HCT116 (cell line): ENCODE measurements at regions not wholly inside any gene's neighbourhood (a gene's known extent, or its start where the extent isn't known, plus 50 kb on each side); places are given as distances from the start of the nearest gene placed in this dataset.
"Not testable (repeated sequence)": the region's sequence is repeated elsewhere in the genome, so short reads cannot be mapped to it uniquely, and the experiment has no call there.

Experiments used
- ATAC-seq: fragments of 200-7000 bp; cut with Tn5 transposase; 2 replicates; pipeline ENCODE4 v1.9.1; 2020; ENCODE audit warnings: mild to moderate bottlenecking, moderate library complexity
- BruUV-seq: library from RNA; stranded (reverse); fragments of 400-500 nt; replicated peaks from 2 replicates; lab custom pipeline; 2021; lab: Mats Ljungman, UMichigan
- CTCF ChIA-PET: fragments of 300-600 bp; sonication (Branson Sonifier 250); formaldehyde crosslinking; loops from one replicate; lab custom pipeline; 2021; ENCODE audit warnings: antibody characterized with exemption; lab: Charles Lee
- POLR2A ChIA-PET: fragments of 300-600, 350-600 bp; sonication (Branson Sonifier 250); formaldehyde crosslinking; loops from one replicate; lab custom pipeline; 2021; ENCODE audit warnings: antibody characterized with exemption; lab: Charles Lee
- RAD21 ChIA-PET, 2 experiments: fragments of 300-600 bp; sonication (Branson Sonifier 250); formaldehyde crosslinking; loops; one replicate each; lab custom pipeline; 2023; ENCODE audit warnings: low total read pairs in 2 of 2; ENCODE audit not compliant: uncharacterized antibody in 2 of 2, unreplicated experiment in 2 of 2, low non-redundant PET in 1 of 2; lab: Charles Lee
- DNase-seq: peaks from one replicate; pipeline ENCODE4 v3.0.0-alpha.2; 2010; ENCODE audit warnings: low read depth, low spot score
- H2AFZ ChIP-seq: fragments of 200-600 bp; shearing (Covaris generic), sonication (generic); 2 replicates; pipeline ENCODE4 v1.6.1; 2017; ENCODE audit warnings: low read depth, mixed run types, mixed read lengths, antibody characterized with exemption, low read length; ENCODE audit not compliant: poor library complexity, severe bottlenecking
- H3K27ac ChIP-seq: 2 replicates; pipeline ENCODE4 v1.5.1; 2012; ENCODE audit warnings: low read depth, low read length
- H3K27me3 ChIP-seq: fragments of 200-600 bp; sonication (generic); 2 replicates; pipeline ENCODE4 v1.6.1; 2016; ENCODE audit warnings: mixed run types, low read length, mixed read lengths; ENCODE audit not compliant: insufficient read depth
- H3K36me3 ChIP-seq, 2 experiments: fragments of 200-500 bp in 1 of 2; fragments of 200-600 bp in 1 of 2; sonication (Bioruptor generic) in 1 of 2; sonication (generic) in 1 of 2; 2 replicates each; pipeline versions ENCODE4 v1.5.1 to v1.6.1; 2014 to 2016; ENCODE audit warnings: low read length in 2 of 2, inconsistent platforms in 1 of 2, mixed read lengths in 1 of 2, mixed run types in 1 of 2; ENCODE audit not compliant: insufficient read depth in 2 of 2, control insufficient read depth in 1 of 2
- H3K4me1 ChIP-seq, 2 experiments: fragments of 200-600 bp in 1 of 2; sonication (generic) in 1 of 2; 2 replicates each; pipeline versions ENCODE4 v1.5.1 to v1.6.1; 2012 to 2017; ENCODE audit warnings: low read length in 2 of 2, inconsistent platforms in 1 of 2, mild to moderate bottlenecking in 1 of 2, mixed read lengths in 1 of 2, mixed run types in 1 of 2, moderate library complexity in 1 of 2; ENCODE audit not compliant: insufficient read depth in 2 of 2, control insufficient read depth in 1 of 2
- H3K4me2 ChIP-seq: fragments of 200-600 bp; sonication (generic); 2 replicates; pipeline ENCODE4 v1.6.1; 2017; ENCODE audit warnings: mixed run types, low read length, mixed read lengths
- H3K4me3 ChIP-seq, 2 experiments: fragments of 200-600 bp in 1 of 2; sonication (generic) in 1 of 2; replicated peaks in 1 of 2; 2 replicates each; pipeline ENCODE4 v1.5.1; 2011 to 2016; ENCODE audit warnings: low read length in 2 of 2, control low read depth in 1 of 2, low read depth in 1 of 2, mild to moderate bottlenecking in 1 of 2, mixed read lengths in 1 of 2, mixed run types in 1 of 2
- H3K79me2 ChIP-seq: fragments of 200-600 bp; sonication (generic); 2 replicates; pipeline ENCODE4 v1.6.1; 2017; ENCODE audit warnings: mild to moderate bottlenecking, mixed run types, low read length, moderate library complexity, mixed read lengths; ENCODE audit not compliant: insufficient read depth
- H3K9ac ChIP-seq: fragments of 200-600 bp; sonication (generic); 2 replicates; pipeline ENCODE4 v1.6.1; 2016; ENCODE audit warnings: low read length, mixed read lengths
- H3K9me2 ChIP-seq: fragments of 200-600 bp; sonication (generic), shearing (Covaris generic); 2 replicates; pipeline ENCODE4 v1.6.1; 2017; ENCODE audit warnings: mixed run types, mild to moderate bottlenecking, moderate library complexity; ENCODE audit not compliant: insufficient read depth
- H3K9me3 ChIP-seq, 2 experiments: fragments of 200-500 bp in 1 of 2; fragments of 200-600 bp in 1 of 2; sonication (Bioruptor generic) in 1 of 2; sonication (generic) in 1 of 2; 2 replicates each; pipeline ENCODE4 v1.6.1; 2014 to 2017; ENCODE audit warnings: low read length in 2 of 2, mixed read lengths in 2 of 2, inconsistent platforms in 1 of 2, low read depth in 1 of 2, mild to moderate bottlenecking in 1 of 2, mixed run types in 1 of 2, moderate library complexity in 1 of 2; ENCODE audit not compliant: control insufficient read depth in 1 of 2, insufficient read depth in 1 of 2
- H4K20me1 ChIP-seq: fragments of 200-600 bp; sonication (generic), shearing (Covaris generic); 2 replicates; pipeline ENCODE4 v1.6.1; 2017; ENCODE audit warnings: mixed run types, mild to moderate bottlenecking, moderate library complexity; ENCODE audit not compliant: insufficient read depth
- EGR1 ChIP-seq: IDR thresholded peaks from 2 replicates; pipeline ENCODE4 v1.6.1; 2012; ENCODE audit warnings: low read depth
- EZH2 ChIP-seq: fragments of 200-600 bp; sonication (generic); IDR thresholded peaks from 2 replicates; pipeline ENCODE4 v1.6.1; 2017; ENCODE audit warnings: antibody characterized with exemption, mixed run types
- POLR2A ChIP-seq: IDR thresholded peaks from 2 replicates; pipeline ENCODE4 v1.7.0; 2011; ENCODE audit warnings: borderline replicate concordance; ENCODE audit not compliant: insufficient read depth, insufficient read length; ENCODE audit errors: extremely low read depth
- RAD21 ChIP-seq: IDR thresholded peaks from 2 replicates; pipeline ENCODE4 v1.6.1; 2012; ENCODE audit warnings: low read depth, mild to moderate bottlenecking
- TCF7L2 ChIP-seq: IDR thresholded peaks from 2 replicates; pipeline ENCODE4 v1.7.0; 2011; ENCODE audit warnings: borderline replicate concordance, inconsistent platforms; ENCODE audit not compliant: insufficient read depth, insufficient read length; ENCODE audit errors: extremely low read depth
- ZFX ChIP-seq: fragments of 450-650 bp; IDR thresholded peaks from 2 replicates; pipeline ENCODE4 v1.6.1; 2017
- ZNF274 ChIP-seq: fragments of 200-500 bp; sonication (Bioruptor generic); IDR thresholded peaks from 2 replicates; pipeline ENCODE4 v1.6.1; 2014; ENCODE audit warnings: mild to moderate bottlenecking, low read depth, low read length, inconsistent platforms
- intact Hi-C: fragments of 100-400 bp; cut with micrococcal nuclease; formaldehyde crosslinking; loops from 2 replicates; pipeline ENCODE4 v1.10.0; 2022
- TF ChIP-seq, protein P1 (sequence below), 3 experiments: fragments of 200-600 bp in 1 of 3; sonication (generic) in 1 of 3; IDR thresholded peaks in 2 of 3; conservative IDR thresholded peaks in 1 of 3; 2 replicates each; pipeline ENCODE4 v1.5.1; 2012 to 2017; ENCODE audit warnings: low read depth in 2 of 3, low read length in 2 of 3, antibody characterized with exemption in 1 of 3, borderline replicate concordance in 1 of 3, control low read depth in 1 of 3, mild to moderate bottlenecking in 1 of 3, mixed read lengths in 1 of 3, mixed run types in 1 of 3, moderate library complexity in 1 of 3; ENCODE audit not compliant: insufficient read depth in 1 of 3

DNA sequence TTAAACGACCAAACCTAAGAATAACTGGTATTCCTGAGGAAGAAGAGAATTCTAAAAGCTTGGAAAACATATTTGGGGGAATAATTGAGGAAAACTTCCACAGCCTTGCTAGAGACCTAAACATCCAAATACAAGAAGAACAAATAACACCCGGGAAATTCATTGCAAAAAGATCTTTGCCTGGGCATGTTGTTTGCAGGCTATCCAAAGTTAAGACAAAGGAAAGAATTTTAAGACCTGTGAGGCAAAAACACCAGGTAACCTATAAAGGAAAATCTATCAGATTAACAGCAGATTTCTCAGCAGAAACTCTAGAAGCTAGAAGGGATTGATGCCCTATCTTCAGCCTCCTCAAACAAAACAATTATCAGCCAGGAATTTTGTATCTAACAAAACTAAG is 82.2 kb upstream of the TRPC7 start:
- POLR2A ChIA-PET, BruUV-seq, intact Hi-C loops, H4K20me1 ChIP-seq, DNase-seq, H3K4me2 ChIP-seq, RAD21 ChIA-PET, H3K79me2 ChIP-seq, H3K27ac ChIP-seq, H3K27me3 ChIP-seq, H2AFZ ChIP-seq, ATAC-seq, H3K9me3 ChIP-seq, H3K9ac ChIP-seq, H3K36me3 ChIP-seq, H3K9me2 ChIP-seq, H3K4me3 ChIP-seq, H3K4me1 ChIP-seq: not testable (repeated sequence)
- CTCF ChIA-PET = interaction anchor here (1.4 kb wide), 1 partner anchor 197 kb away, joined by 9 read pairs; no protein-coding TSS in a partner anchor

DNA sequence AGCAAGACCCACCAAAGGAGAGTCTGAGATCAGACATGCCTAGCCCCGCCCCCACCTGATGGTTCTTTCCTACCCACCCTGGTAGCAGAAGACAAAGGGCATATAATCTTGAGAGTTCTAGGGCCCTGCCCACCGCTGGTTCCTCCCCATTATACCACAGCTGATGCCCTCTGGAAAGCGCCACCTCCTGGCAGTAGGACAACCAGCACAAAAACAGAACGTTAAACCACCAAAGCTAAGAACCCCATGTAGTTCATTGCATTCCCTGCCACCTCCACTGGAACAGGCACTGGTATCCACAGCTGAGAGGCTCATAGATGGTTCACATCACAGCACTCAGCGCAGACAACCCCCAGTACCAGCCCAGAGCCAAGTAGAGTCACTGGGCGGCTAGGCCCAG is 81.2 kb upstream of the TRPC7 start:
- ChIA-PET POLR2A (no interaction called here), CTCF (interaction anchor here (1.4 kb wide), 1 partner anchor 196 kb away, joined by 9 read pairs; no protein-coding TSS in a partner anchor)
- Histone ChIP-seq H3K79me2 (no peaks in the 10 kb centered on the region), H3K4me2 (no peak overlapping the region), H3K9me2 (no peaks in the 10 kb centered on the region), H3K4me3 (no peak overlapping the region)
- DNase-seq = peak; percentile 8
- no TSS peak for BruUV-seq
- TF ChIP-seq, protein P1, sequence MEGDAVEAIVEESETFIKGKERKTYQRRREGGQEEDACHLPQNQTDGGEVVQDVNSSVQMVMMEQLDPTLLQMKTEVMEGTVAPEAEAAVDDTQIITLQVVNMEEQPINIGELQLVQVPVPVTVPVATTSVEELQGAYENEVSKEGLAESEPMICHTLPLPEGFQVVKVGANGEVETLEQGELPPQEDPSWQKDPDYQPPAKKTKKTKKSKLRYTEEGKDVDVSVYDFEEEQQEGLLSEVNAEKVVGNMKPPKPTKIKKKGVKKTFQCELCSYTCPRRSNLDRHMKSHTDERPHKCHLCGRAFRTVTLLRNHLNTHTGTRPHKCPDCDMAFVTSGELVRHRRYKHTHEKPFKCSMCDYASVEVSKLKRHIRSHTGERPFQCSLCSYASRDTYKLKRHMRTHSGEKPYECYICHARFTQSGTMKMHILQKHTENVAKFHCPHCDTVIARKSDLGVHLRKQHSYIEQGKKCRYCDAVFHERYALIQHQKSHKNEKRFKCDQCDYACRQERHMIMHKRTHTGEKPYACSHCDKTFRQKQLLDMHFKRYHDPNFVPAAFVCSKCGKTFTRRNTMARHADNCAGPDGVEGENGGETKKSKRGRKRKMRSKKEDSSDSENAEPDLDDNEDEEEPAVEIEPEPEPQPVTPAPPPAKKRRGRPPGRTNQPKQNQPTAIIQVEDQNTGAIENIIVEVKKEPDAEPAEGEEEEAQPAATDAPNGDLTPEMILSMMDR (IDR thresholded peaks at IDR 0.05 in 2 of 3, conservative IDR thresholded peaks at IDR 0.05 in 1 of 3; ENCODE audit: borderline replicate concordance in 1 of 3, insufficient read depth in 1 of 3, low read depth in 2 of 3, low read length in 2 of 3) = peak; percentile 6 to 58 (median 56); a peak in 4 of 6 replicates
- TF ChIP-seq ZNF274 = no peak
- no peak for TF ChIP-seq EZH2
- TF ChIP-seq ZFX = no peak
- TF ChIP-seq RAD21 = peak; percentile 18; the same call in 1 of the 2 replicates
- TF ChIP-seq TCF7L2 = no peak
- no peak for TF ChIP-seq EGR1
- TF ChIP-seq POLR2A = no peak
- TF ChIP-seq, all 23 proteins: peak for 2
- H3K9me3 ChIP-seq = no peaks in the 10 kb centered on the region
- H3K27ac ChIP-seq = no peak overlapping the region
- ATAC-seq = peak; percentile 83
- no peaks in the 10 kb centered on the region for H4K20me1 ChIP-seq
- H3K9ac ChIP-seq = no peak overlapping the region
- no peaks in the 10 kb centered on the region for H3K36me3 ChIP-seq
- RAD21 ChIA-PET = no interaction called here
- H2AFZ ChIP-seq = no peak overlapping the region
- intact Hi-C loops = loop anchor here (1.0 kb wide), 1 partner anchor 197 kb away; no protein-coding TSS in a partner anchor
- H3K4me1 ChIP-seq = no peaks in the 10 kb centered on the region
- 0 out of 2 replicates have a peak, but pooled peaks cover 9% of the 10 kb centered on the region for H3K27me3 ChIP-seq

DNA sequence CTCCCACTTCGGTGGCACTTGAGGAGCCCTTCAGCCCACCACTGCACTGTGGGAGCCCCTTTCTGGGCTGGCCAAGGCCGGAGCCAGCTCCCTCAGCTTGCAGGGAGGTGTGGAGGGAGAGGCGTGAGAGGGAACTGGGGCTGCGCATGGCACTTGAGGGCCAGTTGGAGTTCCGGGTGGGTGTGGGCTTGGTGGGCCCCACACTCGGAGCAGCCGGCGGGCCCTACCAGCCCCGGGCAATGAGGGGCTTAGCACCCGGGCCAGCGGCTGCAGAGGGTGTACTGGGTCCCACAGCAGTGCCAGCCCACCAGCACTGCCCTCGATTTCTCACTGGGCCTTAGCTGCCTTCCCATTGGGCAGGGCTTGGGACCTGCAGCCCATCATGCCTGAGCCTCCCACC is 78.8 kb upstream of the TRPC7 start:
- H3K27me3 ChIP-seq, H3K4me2 ChIP-seq, H3K4me1 ChIP-seq, DNase-seq, H3K79me2 ChIP-seq, H3K4me3 ChIP-seq, H3K9ac ChIP-seq, POLR2A ChIA-PET, H4K20me1 ChIP-seq, H3K9me2 ChIP-seq, CTCF ChIA-PET, H3K9me3 ChIP-seq, ATAC-seq, RAD21 ChIA-PET, intact Hi-C loops, H3K27ac ChIP-seq, H2AFZ ChIP-seq, H3K36me3 ChIP-seq, BruUV-seq: not testable (repeated sequence)
